Stomach (tissue), 8 donors: ENCODE measurements at regions not wholly inside any gene's neighbourhood (a gene's known extent, or its start where the extent isn't known, plus 50 kb on each side); places are given as distances from the start of the nearest gene placed in this dataset.

ENCODE experiments used
- DNase-seq, 2 donors: peaks; one replicate each; pipeline versions ENCODE4 v3.0.0 to v3.0.0-alpha.2; 2013 to 2019
- H3K27ac ChIP-seq, 5 donors: fragments of 200-600 bp in 4 of 5; sonication (generic) in 4 of 5; one replicate each; pipeline ENCODE4 v1.5.1; 2013 to 2019; ENCODE audit warnings: mild to moderate bottlenecking in 1 of 5, moderate library complexity in 1 of 5
- H3K27me3 ChIP-seq, 3 donors: fragments of 200-600 bp; sonication (generic); one replicate each; pipeline ENCODE4 v1.5.1; 2017 to 2019; ENCODE audit warnings: mixed run types in 1 of 3
- H3K36me3 ChIP-seq, 4 donors: fragments of 200-600 bp; sonication (generic); 1 replicate in 3 of 4; 2 replicates in 1 of 4; pipeline ENCODE4 v1.5.1; 2016 to 2019
- H3K4me1 ChIP-seq, 4 donors: fragments of 200-600 bp; sonication (generic); one replicate each; pipeline ENCODE4 v1.5.1; 2016 to 2019
- H3K4me3 ChIP-seq, 4 donors: fragments of 200-600 bp; sonication (generic) in 3 of 4; one replicate each; pipeline ENCODE4 v1.5.1; 2016 to 2019; ENCODE audit warnings: mild to moderate bottlenecking in 1 of 4
- H3K9me3 ChIP-seq, 4 donors: fragments of 200-600 bp; sonication (generic); one replicate each; pipeline ENCODE4 v1.5.1; 2016 to 2019
- CTCF ChIP-seq, 7 experiments: fragments of 450-650 bp in 4 of 7; fragments of 200-600 bp in 3 of 7; sonication (generic) in 3 of 7; IDR thresholded peaks; one replicate each; pipeline ENCODE4 v1.5.1; 2016 to 2019; ENCODE audit warnings: antibody characterized with exemption in 7 of 7, control low read depth in 2 of 7, mild to moderate bottlenecking in 1 of 7
- EP300 ChIP-seq: sonication (generic); formaldehyde crosslinking; IDR thresholded peaks from one replicate; pipeline ENCODE4 v1.6.1; 2017; ENCODE audit warnings: antibody characterized with exemption
- POLR2A ChIP-seq, 4 donors: fragments of 450-650 bp; IDR thresholded peaks; one replicate each; pipeline ENCODE4 v1.6.1; 2016; ENCODE audit warnings: antibody characterized with exemption in 4 of 4, control low read depth in 2 of 4, mild to moderate bottlenecking in 1 of 4, moderate library complexity in 1 of 4
- POLR2AphosphoS5 ChIP-seq, 3 donors: sonication (generic); formaldehyde crosslinking; IDR thresholded peaks; one replicate each; pipeline ENCODE4 v1.6.1; 2016; ENCODE audit warnings: antibody characterized with exemption in 3 of 3
- WGBS, 5 donors: extraction: QIAGEN DNeasy Blood & Tissue Kit in 3 of 5; methylation state at CpG; one replicate each; pipeline versions ENCODE4 v1.1.5 to v1.1.7; 2013 to 2018; 5-methylcytosine and 5-hydroxymethylcytosine counted together
- intact Hi-C: fragments of 100-400 bp; cut with DNase I; formaldehyde crosslinking; loops from one replicate; pipeline ENCODE4 v1.15.1; 2023; ENCODE audit warnings: low total_unique reads
- donor health status: healthy with polysubstance abuse.
- donor health status: Bipolar disorder and iron deficiency.
- donor health status: healthy.

- Histone ChIP-seq H3K27me3 (no peaks in the 10 kb centered on the region), H3K9me3 (no peaks in the 10 kb centered on the region), H3K4me3 (no peak overlapping the region), H3K27ac (no peak overlapping the region), H3K36me3 (no peaks in the 10 kb centered on the region), H3K4me1 (no peaks in the 10 kb centered on the region)
- DNase-seq: peak in 1 of 2 donors; percentile 38
- TF ChIP-seq POLR2AphosphoS5 (IDR thresholded peaks at IDR 0.05) (no peak), POLR2A (IDR thresholded peaks at IDR 0.05) (no peak), CTCF (IDR thresholded peaks at IDR 0.05) (no peak), EP300 (no peak)
- WGBS, 5 donors: 73 to 85% (median 77%) methylated on average over 11 of the region's 11 CpGs
- intact Hi-C loops: no loop called here
Measured at GRCh38 chr15:38058596-38059075, 124.2 kb downstream of the TMCO5A start.

- DNase-seq: no peak
- Histone ChIP-seq H3K27ac (no peak overlapping the region), H3K4me1 (no peaks in the 10 kb centered on the region), H3K27me3 (no peaks in the 10 kb centered on the region), H3K4me3 (no peak overlapping the region), H3K9me3 (no peaks in the 10 kb centered on the region), H3K36me3 (no peaks in the 10 kb centered on the region)
- 79 to 100% (median 94%) methylated on average over 1 of the region's 1 CpG for WGBS, 5 donors
- intact Hi-C loops: no loop called here
- TF ChIP-seq EP300 (no peak), POLR2AphosphoS5 (IDR thresholded peaks at IDR 0.05) (no peak), POLR2A (IDR thresholded peaks at IDR 0.05) (no peak), CTCF (IDR thresholded peaks at IDR 0.05) (no peak)
Measured at GRCh38 chr15:38059665-38060064, 125.2 kb downstream of the TMCO5A start.

GRCh38 chr15:38061856-38062649, 127.6 kb downstream of the TMCO5A start:
- 62 to 73% (median 64%) methylated on average over 6 of the region's 6 CpGs for WGBS, 5 donors
- TF ChIP-seq POLR2AphosphoS5 (IDR thresholded peaks at IDR 0.05) (no peak), EP300 (no peak), CTCF (IDR thresholded peaks at IDR 0.05) (no peak), POLR2A (IDR thresholded peaks at IDR 0.05) (no peak)
- no peak overlapping the region for H3K4me3 ChIP-seq
- DNase-seq: no peak
- H3K9me3 ChIP-seq: no peaks in the 10 kb centered on the region
- H3K36me3 ChIP-seq: no peaks in the 10 kb centered on the region
- H3K4me1 ChIP-seq: no peaks in the 10 kb centered on the region
- intact Hi-C loops: no loop called here
- H3K27ac ChIP-seq: no peak overlapping the region
- no peaks in the 10 kb centered on the region for H3K27me3 ChIP-seq

GRCh38 chr15:38062696-38063095, 128.3 kb downstream of the TMCO5A start:
- Histone ChIP-seq H3K4me1 (no peaks in the 10 kb centered on the region), H3K27me3 (no peaks in the 10 kb centered on the region), H3K4me3 (no peak overlapping the region), H3K27ac (no peak overlapping the region), H3K9me3 (no peaks in the 10 kb centered on the region), H3K36me3 (no peaks in the 10 kb centered on the region)
- 74 to 86% (median 83%) methylated on average over 7 of the region's 7 CpGs for WGBS, 5 donors
- TF ChIP-seq EP300 (no peak), POLR2AphosphoS5 (IDR thresholded peaks at IDR 0.05) (no peak), CTCF (IDR thresholded peaks at IDR 0.05) (no peak), POLR2A (IDR thresholded peaks at IDR 0.05) (no peak)
- DNase-seq: no peak
- intact Hi-C loops: no loop called here
